ENCODE measurements at regions not wholly inside any gene's neighbourhood (a gene's known extent, or its start where the extent isn't known, plus 50 kb on each side); places are given as distances from the start of the nearest gene placed in this dataset.

DNA sequence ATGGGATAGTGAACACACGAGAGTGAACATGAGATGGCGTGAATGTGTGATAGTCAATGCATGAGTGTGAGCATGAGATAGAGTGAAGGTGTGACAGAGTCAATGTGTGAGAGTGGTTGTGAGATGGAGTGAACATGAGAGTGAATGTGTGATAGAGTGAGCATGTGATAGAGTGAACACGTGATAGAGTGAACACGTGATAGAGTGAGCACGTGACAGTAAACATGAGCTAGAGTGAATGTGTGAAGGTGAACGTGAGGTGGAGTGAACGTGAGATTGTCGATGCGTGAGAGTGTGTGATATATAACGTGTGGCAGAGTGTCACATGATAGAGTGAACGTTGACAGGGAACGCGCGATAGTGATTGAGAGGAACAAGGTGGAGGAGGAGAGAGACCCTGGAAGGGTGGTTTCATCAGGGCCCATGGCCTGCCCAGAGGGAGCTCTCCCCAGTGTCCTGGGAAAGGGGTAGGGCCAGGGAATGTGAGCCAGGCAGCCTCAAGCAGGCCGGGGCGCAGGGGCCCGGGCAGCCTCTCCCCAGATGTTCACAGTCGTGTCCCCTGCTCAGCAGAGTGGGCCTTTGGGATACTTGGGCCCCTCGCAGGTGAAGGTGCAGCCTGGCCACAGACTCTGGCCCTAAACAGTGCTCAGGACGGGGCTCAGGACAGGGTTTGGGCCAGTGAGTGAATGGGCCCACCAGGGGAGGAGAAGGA, 516.9 kb downstream of the EIPR1 start:
- TF ChIP-seq CTCF (IDR thresholded peaks at IDR 0.05) (no peak), POLR2A (IDR thresholded peaks at IDR 0.05) (no peak)

Data from uterus (tissue), 2 donors.